Spinal cord (tissue), 9 donors: ENCODE measurements at regions not wholly inside any gene's neighbourhood (a gene's known extent, or its start where the extent isn't known, plus 50 kb on each side); places are given as distances from the start of the nearest gene placed in this dataset.
"Not testable (repeated sequence)": the region's sequence is repeated elsewhere in the genome, so short reads cannot be mapped to it uniquely, and the experiment has no call there.

ENCODE experiments used
- DNase-seq, 6 donors: peaks; one replicate each; pipeline versions ENCODE4 v3.0.0 to v3.0.0-alpha.2; 2013 to 2015; ENCODE audit warnings: low spot score in 6 of 6, low read depth in 4 of 6
- H3K27ac ChIP-seq: one replicate; pipeline ENCODE4 v1.5.1; 2013; ENCODE audit warnings: low read depth, low read length, control low read depth
- H3K27me3 ChIP-seq: one replicate; pipeline ENCODE4 v1.6.1; 2013; ENCODE audit warnings: low read length; ENCODE audit not compliant: control insufficient read depth, insufficient read depth
- H3K36me3 ChIP-seq: one replicate; pipeline ENCODE4 v1.6.1; 2013; ENCODE audit warnings: low read length; ENCODE audit not compliant: control insufficient read depth, insufficient read depth
- H3K4me1 ChIP-seq: one replicate; pipeline ENCODE4 v1.6.1; 2013; ENCODE audit warnings: low read length; ENCODE audit not compliant: control insufficient read depth, insufficient read depth
- H3K4me3 ChIP-seq: one replicate; pipeline ENCODE4 v1.5.1; 2013; ENCODE audit warnings: low read depth, low read length, control low read depth
- H3K9me3 ChIP-seq: one replicate; pipeline ENCODE4 v1.6.1; 2013; ENCODE audit warnings: low read length; ENCODE audit not compliant: control insufficient read depth, insufficient read depth
- WGBS: methylation state at CpG from one replicate; pipeline ENCODE4 v1.1.5; 2013; ENCODE audit warnings: missing lambda C conversion rate; ENCODE audit not compliant: insufficient coverage; 5-methylcytosine and 5-hydroxymethylcytosine counted together
- donor health status: healthy.

- no peaks in the 10 kb centered on the region for H3K27me3 ChIP-seq
- H3K36me3 ChIP-seq, result no peaks in the 10 kb centered on the region
- no peak for DNase-seq
- H3K9me3 ChIP-seq, result peaks cover 6% of the 10 kb centered on the region
- H3K4me3 ChIP-seq, result no peak overlapping the region
- H3K4me1 ChIP-seq, result no peaks in the 10 kb centered on the region
- H3K27ac ChIP-seq, result peak overlapping the region; percentile 1
Measured at GRCh38 chr2:77578354-77578753, 56.2 kb upstream of the LRRTM4 start.

- H3K4me1 ChIP-seq, result no peaks in the 10 kb centered on the region
- no peaks in the 10 kb centered on the region for H3K27me3 ChIP-seq
- H3K36me3 ChIP-seq, result no peaks in the 10 kb centered on the region
- no CpG with 5 or more reads among the region's 3 CpGs for WGBS
- DNase-seq, result no peak
- H3K9me3 ChIP-seq, result peaks cover 6% of the 10 kb centered on the region
- no peak overlapping the region for H3K4me3 ChIP-seq
- peak overlapping the region; percentile 71 for H3K27ac ChIP-seq
Measured at GRCh38 chr2:77579076-77579769, 57.0 kb upstream of the LRRTM4 start.

- H3K27ac ChIP-seq, result no peak overlapping the region
- H3K4me1 ChIP-seq, result no peaks in the 10 kb centered on the region
- H3K36me3 ChIP-seq, result peaks cover 2% of the 10 kb centered on the region
- no peaks in the 10 kb centered on the region for H3K27me3 ChIP-seq
- H3K4me3 ChIP-seq, result no peak overlapping the region
- DNase-seq, result no peak
- H3K9me3 ChIP-seq, result no peaks in the 10 kb centered on the region
- no CpG with 5 or more reads among the region's 3 CpGs for WGBS
Measured at GRCh38 chr2:77588438-77588837, 66.3 kb upstream of the LRRTM4 start.

- Histone ChIP-seq H3K27me3 (no peaks in the 10 kb centered on the region), H3K9me3 (no peaks in the 10 kb centered on the region), H3K36me3 (peaks cover 2% of the 10 kb centered on the region), H3K4me3 (no peak overlapping the region), H3K27ac (no peak overlapping the region), H3K4me1 (no peaks in the 10 kb centered on the region)
- 93% methylated on average over 19 of the region's 29 CpGs for WGBS
- no peak for DNase-seq
Measured at GRCh38 chr2:77590298-77590917, 68.2 kb upstream of the LRRTM4 start.

GRCh38 chr2:77592955-77593354 is 70.8 kb upstream of the LRRTM4 start:
- WGBS, result 81% methylated on average over 9 of the region's 24 CpGs
- H3K4me1 ChIP-seq, H3K4me3 ChIP-seq, DNase-seq, H3K27ac ChIP-seq, H3K27me3 ChIP-seq, H3K36me3 ChIP-seq, H3K9me3 ChIP-seq: not testable (repeated sequence)

GRCh38 chr2:77602771-77603170 is 80.6 kb upstream of the LRRTM4 start:
- Histone ChIP-seq H3K27ac (no peak overlapping the region), H3K4me3 (no peak overlapping the region), H3K4me1 (no peaks in the 10 kb centered on the region), H3K36me3 (no peaks in the 10 kb centered on the region), H3K9me3 (no peaks in the 10 kb centered on the region), H3K27me3 (no peaks in the 10 kb centered on the region)
- DNase-seq, result no peak
- WGBS, result no CpG with 5 or more reads among the region's 1 CpG

- Histone ChIP-seq H3K9me3 (no peaks in the 10 kb centered on the region), H3K27me3 (no peaks in the 10 kb centered on the region), H3K4me3 (no peak overlapping the region), H3K27ac (no peak overlapping the region), H3K36me3 (no peaks in the 10 kb centered on the region), H3K4me1 (no peaks in the 10 kb centered on the region)
- 83% methylated on average over 1 of the region's 3 CpGs for WGBS
- no peak for DNase-seq
Measured at GRCh38 chr2:77604953-77605929, 83.1 kb upstream of the LRRTM4 start.

- no peaks in the 10 kb centered on the region for H3K9me3 ChIP-seq
- no peaks in the 10 kb centered on the region for H3K36me3 ChIP-seq
- no peaks in the 10 kb centered on the region for H3K4me1 ChIP-seq
- DNase-seq, result no peak
- no peak overlapping the region for H3K4me3 ChIP-seq
- H3K27ac ChIP-seq, result no peak overlapping the region
- H3K27me3 ChIP-seq, result no peaks in the 10 kb centered on the region
Measured at GRCh38 chr2:77608510-77608909, 86.3 kb upstream of the LRRTM4 start.

- no peak overlapping the region for H3K4me3 ChIP-seq
- no peaks in the 10 kb centered on the region for H3K4me1 ChIP-seq
- H3K27ac ChIP-seq, result no peak overlapping the region
- WGBS, result no CpG with 5 or more reads among the region's 3 CpGs
- H3K27me3 ChIP-seq, result no peaks in the 10 kb centered on the region
- H3K9me3 ChIP-seq, result no peaks in the 10 kb centered on the region
- DNase-seq, result peak in 2 of 6 donors; percentile 32 to 65
- no peaks in the 10 kb centered on the region for H3K36me3 ChIP-seq
Measured at GRCh38 chr2:77629539-77629938, 107.4 kb upstream of the LRRTM4 start.
